B cell (primary cell): ENCODE measurements at regions not wholly inside any gene's neighbourhood (a gene's known extent, or its start where the extent isn't known, plus 50 kb on each side); places are given as distances from the start of the nearest gene placed in this dataset.

Source experiments
- CTCF ChIP-seq: fragments of 200-600 bp; IDR thresholded peaks from one replicate; pipeline ENCODE4 v1.8.0; 2022; ENCODE audit warnings: antibody characterized with exemption, mild to moderate bottlenecking
- EZH2 ChIP-seq: IDR thresholded peaks from 2 replicates; pipeline ENCODE4 v1.6.1; 2012; ENCODE audit warnings: borderline replicate concordance, low read depth, mild to moderate bottlenecking, moderate library complexity, low read length; ENCODE audit not compliant: insufficient read depth, poor library complexity, severe bottlenecking

GRCh38 chr11:80610516-80610915 is 1169.7 kb upstream of the TENM4 start:
- TF ChIP-seq CTCF (no peak), EZH2 (no peak)
